ENCODE measurements at regions not wholly inside any gene's neighbourhood (a gene's known extent, or its start where the extent isn't known, plus 50 kb on each side); places are given as distances from the start of the nearest gene placed in this dataset.

DNA sequence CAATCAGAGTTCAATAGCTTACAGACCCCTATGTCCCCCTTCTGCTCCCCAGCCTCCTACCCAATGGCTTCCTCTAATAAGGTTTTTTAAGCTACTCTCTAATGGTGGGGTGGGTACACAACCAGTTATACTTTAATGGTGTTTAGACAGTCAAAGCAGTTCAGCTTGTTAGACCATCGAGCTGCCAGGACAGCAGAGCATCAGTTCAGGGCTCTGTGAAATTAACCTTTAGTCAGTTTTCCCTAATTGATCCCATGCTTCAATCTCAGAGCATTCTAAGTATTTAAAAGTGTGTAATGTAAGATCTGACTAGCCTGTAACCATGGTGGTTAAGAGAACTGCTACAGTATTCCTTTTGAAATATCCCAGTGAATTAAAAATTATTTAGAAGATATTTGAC lies 107.2 kb upstream of the ZNF644 start:
- intact Hi-C loops (cut with DNase I; ENCODE audit: low total_unique reads) = no loop called here
- DNase-seq = no peak

DNA sequence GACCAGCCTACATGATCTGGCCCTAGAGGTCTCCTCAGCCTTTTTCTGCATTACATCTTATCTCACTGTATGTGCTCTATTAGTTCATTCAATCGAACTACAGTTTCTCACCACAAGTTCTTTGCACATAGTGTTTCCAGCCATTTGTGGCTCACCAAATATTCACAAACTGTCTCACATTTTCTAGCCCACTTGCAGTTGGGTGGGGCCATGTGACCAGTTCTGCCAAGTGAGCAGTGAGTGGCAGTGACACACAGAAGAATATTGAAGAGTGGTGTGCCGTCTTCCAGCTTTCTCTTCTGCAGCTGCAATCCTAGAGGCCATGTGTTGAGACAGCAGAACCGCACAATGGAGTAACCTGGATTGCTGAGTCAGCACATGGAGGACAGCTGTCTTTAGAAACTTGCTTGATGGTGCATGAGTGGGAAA lies 103.2 kb upstream of the ZNF644 start:
- peak in 1 of 2 donors; percentile 45 for DNase-seq
- TF ChIP-seq EP300 (IDR thresholded peaks at IDR 0.05) (no peak), POLR2AphosphoS5 (IDR thresholded peaks at IDR 0.05) (no peak), POLR2A (IDR thresholded peaks at IDR 0.05) (no peak)
- TF ChIP-seq, protein P1, sequence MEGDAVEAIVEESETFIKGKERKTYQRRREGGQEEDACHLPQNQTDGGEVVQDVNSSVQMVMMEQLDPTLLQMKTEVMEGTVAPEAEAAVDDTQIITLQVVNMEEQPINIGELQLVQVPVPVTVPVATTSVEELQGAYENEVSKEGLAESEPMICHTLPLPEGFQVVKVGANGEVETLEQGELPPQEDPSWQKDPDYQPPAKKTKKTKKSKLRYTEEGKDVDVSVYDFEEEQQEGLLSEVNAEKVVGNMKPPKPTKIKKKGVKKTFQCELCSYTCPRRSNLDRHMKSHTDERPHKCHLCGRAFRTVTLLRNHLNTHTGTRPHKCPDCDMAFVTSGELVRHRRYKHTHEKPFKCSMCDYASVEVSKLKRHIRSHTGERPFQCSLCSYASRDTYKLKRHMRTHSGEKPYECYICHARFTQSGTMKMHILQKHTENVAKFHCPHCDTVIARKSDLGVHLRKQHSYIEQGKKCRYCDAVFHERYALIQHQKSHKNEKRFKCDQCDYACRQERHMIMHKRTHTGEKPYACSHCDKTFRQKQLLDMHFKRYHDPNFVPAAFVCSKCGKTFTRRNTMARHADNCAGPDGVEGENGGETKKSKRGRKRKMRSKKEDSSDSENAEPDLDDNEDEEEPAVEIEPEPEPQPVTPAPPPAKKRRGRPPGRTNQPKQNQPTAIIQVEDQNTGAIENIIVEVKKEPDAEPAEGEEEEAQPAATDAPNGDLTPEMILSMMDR (IDR thresholded peaks at IDR 0.05) = no peak
- intact Hi-C loops (cut with DNase I; ENCODE audit: low total_unique reads) = no loop called here
- H3K27me3 ChIP-seq = no peaks in the 10 kb centered on the region
- no peaks in the 10 kb centered on the region for H3K9me3 ChIP-seq
- no peaks in the 10 kb centered on the region for H3K36me3 ChIP-seq
- peaks cover 0 to 7% (median 3%) of the 10 kb centered on the region in 4 donors for H3K4me1 ChIP-seq
- 59 to 68% (median 64%) methylated on average over 3 of the region's 3 CpGs for WGBS, 5 donors
- H3K27ac ChIP-seq = no peak overlapping the region
- no peak overlapping the region for H3K4me3 ChIP-seq

More for the DNA sequence above, 107.2 kb upstream of the ZNF644 start:
- no peak overlapping the region for H3K4me3 ChIP-seq
- H3K4me1 ChIP-seq = no peaks in the 10 kb centered on the region
- 29 to 67% (median 50%) methylated on average over 1 of the region's 1 CpG for WGBS, 5 donors
- peaks cover 0 to 12% (median 0%) of the 10 kb centered on the region in 3 donors for H3K27me3 ChIP-seq
- TF ChIP-seq POLR2A (IDR thresholded peaks at IDR 0.05) = no peak
- H3K9me3 ChIP-seq = no peaks in the 10 kb centered on the region
- no peaks in the 10 kb centered on the region for H3K36me3 ChIP-seq
- no peak overlapping the region for H3K27ac ChIP-seq

DNA sequence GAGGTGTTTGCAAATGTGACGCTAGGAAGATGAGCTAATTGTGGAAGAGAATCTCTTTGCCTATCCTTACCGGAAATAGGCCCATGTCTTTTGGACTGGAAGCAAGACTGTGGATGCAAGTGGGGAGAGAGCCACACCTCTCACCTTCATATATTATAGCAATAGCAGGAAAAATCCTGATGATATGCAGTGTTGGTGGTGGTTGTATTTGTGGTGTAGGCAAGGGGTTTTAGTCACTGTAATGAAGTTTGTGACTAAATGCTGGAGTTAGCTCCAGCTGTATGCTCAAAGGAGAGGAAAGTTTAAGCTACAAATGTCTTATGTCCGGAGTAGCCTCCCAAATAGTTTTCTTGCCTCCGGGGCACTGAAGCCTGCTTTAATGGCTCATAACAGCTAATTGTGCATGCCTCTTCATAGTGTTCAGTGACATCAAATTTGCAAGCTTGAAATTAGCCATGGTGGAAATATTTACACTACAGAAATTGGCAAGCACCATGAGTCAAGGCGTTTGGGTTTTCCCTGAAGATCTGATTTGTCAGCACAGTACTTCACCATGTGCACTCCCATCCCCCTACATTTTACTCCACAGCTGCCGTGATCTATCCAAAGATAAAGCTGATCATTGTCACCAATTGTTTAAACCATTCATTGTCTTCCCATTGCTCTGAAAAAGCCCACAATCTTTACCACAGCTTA lies 102.6 kb upstream of the ZNF644 start:
- intact Hi-C loops (cut with DNase I; ENCODE audit: low total_unique reads) = no loop called here
- DNase-seq = no peak
- no peak overlapping the region for H3K4me3 ChIP-seq
- H3K36me3 ChIP-seq = no peaks in the 10 kb centered on the region
- 73 to 83% (median 78%) methylated on average over 6 of the region's 6 CpGs for WGBS, 5 donors
- no peak for TF ChIP-seq EP300 (IDR thresholded peaks at IDR 0.05)
- no peak for TF ChIP-seq POLR2A (IDR thresholded peaks at IDR 0.05)
- TF ChIP-seq POLR2AphosphoS5 (IDR thresholded peaks at IDR 0.05) = no peak
- TF ChIP-seq, protein P1 (IDR thresholded peaks at IDR 0.05) = no peak
- no peak overlapping the region for H3K27ac ChIP-seq
- no peaks in the 10 kb centered on the region for H3K9me3 ChIP-seq
- no peaks in the 10 kb centered on the region for H3K27me3 ChIP-seq
- H3K4me1 ChIP-seq = peaks cover 0 to 11% (median 4%) of the 10 kb centered on the region in 4 donors

DNA sequence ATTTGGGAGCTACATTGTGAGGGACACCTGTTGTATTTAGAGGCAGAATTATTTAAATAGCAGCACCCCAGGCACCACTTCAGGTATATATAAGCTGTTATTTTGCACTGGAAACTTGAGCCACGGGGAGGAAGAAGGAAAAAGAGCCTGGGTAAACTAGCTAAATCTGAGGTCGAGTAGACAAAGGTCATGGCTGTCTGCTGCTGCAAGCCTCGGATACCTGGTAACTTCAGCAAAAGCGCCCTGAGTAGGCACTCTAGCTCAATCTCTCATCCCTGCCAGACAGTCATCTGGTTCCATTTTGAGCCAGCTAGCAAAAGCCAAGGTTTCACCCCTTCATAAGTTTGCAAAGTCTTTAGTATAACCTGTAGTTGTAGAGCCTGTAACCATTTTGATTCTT lies 101.9 kb upstream of the ZNF644 start:
- H3K4me1 ChIP-seq = peaks cover 0 to 11% (median 4%) of the 10 kb centered on the region in 4 donors
- H3K9me3 ChIP-seq = no peaks in the 10 kb centered on the region

More for the DNA sequence above, 101.9 kb upstream of the ZNF644 start:
- TF ChIP-seq, protein P1 (IDR thresholded peaks at IDR 0.05) = no peak
- no peak for TF ChIP-seq POLR2A (IDR thresholded peaks at IDR 0.05)
- TF ChIP-seq EP300 (IDR thresholded peaks at IDR 0.05) = no peak
- TF ChIP-seq POLR2AphosphoS5 (IDR thresholded peaks at IDR 0.05) = no peak
- Histone ChIP-seq H3K27me3 (no peaks in the 10 kb centered on the region), H3K36me3 (no peaks in the 10 kb centered on the region), H3K4me3 (no peak overlapping the region), H3K27ac (no peak overlapping the region)
- intact Hi-C loops (cut with DNase I; ENCODE audit: low total_unique reads) = no loop called here
- WGBS, 5 donors = 39 to 57% (median 46%) methylated on average over 4 of the region's 4 CpGs
- DNase-seq = no peak
